Sigmoid colon (tissue), 4 donors: ENCODE measurements at regions not wholly inside any gene's neighbourhood (a gene's known extent, or its start where the extent isn't known, plus 50 kb on each side); places are given as distances from the start of the nearest gene placed in this dataset.

Source experiments
- POLR2A ChIP-seq, 2 donors: fragments of 450-650 bp; IDR thresholded peaks; one replicate each; pipeline ENCODE4 v1.6.1; 2016; ENCODE audit warnings: antibody characterized with exemption in 2 of 2, mild to moderate bottlenecking in 2 of 2, moderate library complexity in 2 of 2
- POLR2AphosphoS5 ChIP-seq, 4 donors: sonication (generic); formaldehyde crosslinking; IDR thresholded peaks; one replicate each; pipeline ENCODE4 v1.6.1; 2017; ENCODE audit warnings: antibody characterized with exemption in 4 of 4
- TF ChIP-seq, protein P1 (sequence below), 4 experiments: fragments of 450-650 bp in 3 of 4; fragments of 200-600 bp in 1 of 4; IDR thresholded peaks; one replicate each; pipeline ENCODE4 v1.5.1; 2016 to 2019; ENCODE audit warnings: antibody characterized with exemption in 4 of 4, mild to moderate bottlenecking in 3 of 4, moderate library complexity in 2 of 4

DNA sequence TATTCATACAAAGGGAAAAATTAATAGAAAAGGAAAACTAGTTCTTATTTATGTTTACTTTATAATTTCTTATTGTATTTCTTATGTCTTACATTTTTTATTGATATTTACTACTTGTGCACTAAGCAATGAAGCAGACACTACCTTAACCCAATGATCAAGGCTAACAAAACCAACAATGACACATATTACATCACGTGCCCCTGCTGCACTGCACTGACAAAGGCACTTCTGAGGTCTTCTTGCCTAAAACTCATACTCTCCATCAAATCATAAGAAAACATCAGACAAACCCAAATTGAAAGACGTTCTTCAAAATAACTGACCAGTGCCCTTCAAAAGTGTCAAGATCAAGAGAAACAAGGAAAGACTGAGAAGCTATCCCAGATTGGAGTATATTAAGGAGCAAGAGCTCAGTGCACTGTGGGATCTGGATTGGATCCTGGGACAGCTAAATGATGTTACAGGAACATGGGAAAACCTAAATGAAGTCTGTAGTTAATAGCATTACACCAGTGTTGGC, 230.9 kb downstream of the AUH start:
- TF ChIP-seq, protein P1, sequence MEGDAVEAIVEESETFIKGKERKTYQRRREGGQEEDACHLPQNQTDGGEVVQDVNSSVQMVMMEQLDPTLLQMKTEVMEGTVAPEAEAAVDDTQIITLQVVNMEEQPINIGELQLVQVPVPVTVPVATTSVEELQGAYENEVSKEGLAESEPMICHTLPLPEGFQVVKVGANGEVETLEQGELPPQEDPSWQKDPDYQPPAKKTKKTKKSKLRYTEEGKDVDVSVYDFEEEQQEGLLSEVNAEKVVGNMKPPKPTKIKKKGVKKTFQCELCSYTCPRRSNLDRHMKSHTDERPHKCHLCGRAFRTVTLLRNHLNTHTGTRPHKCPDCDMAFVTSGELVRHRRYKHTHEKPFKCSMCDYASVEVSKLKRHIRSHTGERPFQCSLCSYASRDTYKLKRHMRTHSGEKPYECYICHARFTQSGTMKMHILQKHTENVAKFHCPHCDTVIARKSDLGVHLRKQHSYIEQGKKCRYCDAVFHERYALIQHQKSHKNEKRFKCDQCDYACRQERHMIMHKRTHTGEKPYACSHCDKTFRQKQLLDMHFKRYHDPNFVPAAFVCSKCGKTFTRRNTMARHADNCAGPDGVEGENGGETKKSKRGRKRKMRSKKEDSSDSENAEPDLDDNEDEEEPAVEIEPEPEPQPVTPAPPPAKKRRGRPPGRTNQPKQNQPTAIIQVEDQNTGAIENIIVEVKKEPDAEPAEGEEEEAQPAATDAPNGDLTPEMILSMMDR (IDR thresholded peaks at IDR 0.05), result no peak
- TF ChIP-seq POLR2AphosphoS5 (IDR thresholded peaks at IDR 0.05) (no peak), POLR2A (IDR thresholded peaks at IDR 0.05) (no peak)
